NCI-H446 (cell line): ENCODE measurements at regions not wholly inside any gene's neighbourhood (a gene's known extent, or its start where the extent isn't known, plus 50 kb on each side); places are given as distances from the start of the nearest gene placed in this dataset.
A peak's percentile ranks its signal among the peaks of the same experiment; 100 is the strongest.
"Not testable (repeated sequence)": the region's sequence is repeated elsewhere in the genome, so short reads cannot be mapped to it uniquely, and the experiment has no call there.

Experiments used
- DNase-seq, 2 experiments: peaks; one replicate each; lab custom pipeline; 2025; lab: John Stamatoyannopoulos, UW

DNA sequence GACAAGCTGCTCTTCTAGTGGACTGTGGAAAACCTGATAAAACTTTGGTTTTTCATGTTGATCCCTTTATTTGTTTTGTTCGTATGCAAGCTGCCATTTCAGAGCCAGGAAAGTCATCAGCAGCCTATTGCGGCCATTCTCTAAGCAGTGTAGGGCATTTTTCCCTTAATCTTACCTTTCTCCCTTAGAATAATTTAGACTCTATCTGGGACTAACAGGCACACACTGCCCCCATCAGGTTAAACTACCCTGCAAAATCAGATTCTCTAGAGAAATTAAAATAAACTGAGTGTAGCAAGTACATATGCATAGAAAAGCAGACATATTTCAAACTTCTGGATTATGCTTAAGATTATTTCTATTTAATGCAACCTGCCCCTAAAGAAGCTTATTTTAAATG lies 347.5 kb downstream of the METTL4 start:
- DNase-seq = peak; percentile 3 to 6

- DNase-seq = no peak
Measured at GRCh38 chr18:2236232-2236631, 335.1 kb downstream of the METTL4 start.

- no peak for DNase-seq
Measured at GRCh38 chr18:2237706-2238105, 333.6 kb downstream of the METTL4 start.

GRCh38 chr18:2240311-2240705 lies 331.0 kb downstream of the METTL4 start:
- no peak for DNase-seq

GRCh38 chr18:2244641-2245040 lies 326.7 kb downstream of the METTL4 start:
- no peak for DNase-seq

DNA sequence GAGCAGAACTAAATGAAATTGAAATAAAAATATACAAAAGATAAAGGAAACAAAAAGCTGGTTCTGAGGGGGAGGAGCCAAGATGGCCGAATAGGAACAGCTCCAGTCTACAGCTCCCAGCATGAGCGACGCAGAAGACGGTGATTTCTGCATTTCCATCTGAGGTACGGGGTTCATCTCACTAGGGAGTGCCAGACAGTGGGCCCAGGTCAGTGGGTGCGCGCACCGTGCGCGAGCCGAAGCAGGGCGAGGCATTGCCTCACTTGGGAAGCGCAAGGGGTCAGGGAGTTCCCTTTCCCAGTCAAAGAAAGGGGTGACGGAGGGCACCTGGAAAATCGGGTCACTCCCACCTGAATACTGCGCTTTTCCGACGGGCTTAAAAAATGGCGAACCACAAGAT lies 324.2 kb downstream of the METTL4 start:
- DNase-seq = not testable (repeated sequence)

DNA sequence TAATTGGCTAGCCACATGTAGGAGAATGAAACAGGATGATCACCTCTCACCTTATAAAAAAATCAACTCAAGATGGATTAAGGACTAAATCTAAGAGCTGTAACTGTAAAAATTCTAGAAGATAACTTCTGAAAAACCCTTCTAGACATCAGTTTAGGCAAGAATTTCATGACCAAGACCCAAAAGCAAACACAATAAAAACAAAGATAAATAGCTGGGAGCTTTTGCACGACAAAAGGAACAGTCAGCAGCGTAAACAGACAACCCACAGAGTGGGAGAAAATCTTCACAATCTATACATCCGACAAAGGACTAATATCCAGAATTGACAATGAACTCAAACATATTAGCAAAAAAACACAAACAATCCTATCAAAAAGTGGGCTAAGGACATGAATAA lies 316.3 kb downstream of the METTL4 start:
- no peak for DNase-seq

- DNase-seq = no peak
Measured at GRCh38 chr18:2256577-2256976, 314.7 kb downstream of the METTL4 start.

- no peak for DNase-seq
Measured at GRCh38 chr18:2258954-2259353, 312.4 kb downstream of the METTL4 start.

- no peak for DNase-seq
Measured at GRCh38 chr18:2263303-2263890, 307.9 kb downstream of the METTL4 start.

DNA sequence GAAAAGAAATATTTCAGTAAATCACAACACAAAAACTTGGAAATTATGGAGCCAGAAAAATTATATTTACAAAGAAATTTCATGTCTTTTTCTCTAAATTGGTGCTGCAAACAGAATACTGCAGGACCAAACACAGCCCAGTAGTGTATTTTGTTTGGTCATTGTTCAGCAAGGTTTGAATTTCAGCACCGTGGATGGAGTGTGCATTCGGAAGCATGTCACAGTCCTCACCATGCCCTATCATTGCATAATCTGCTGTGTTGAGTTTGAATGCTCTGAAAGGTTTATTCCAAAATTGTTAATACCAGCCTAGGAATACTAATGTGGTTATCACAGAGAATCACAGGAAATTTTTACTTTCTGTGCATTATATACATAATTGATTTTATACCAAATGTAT lies 296.7 kb downstream of the METTL4 start:
- DNase-seq = no peak

GRCh38 chr18:2281086-2281485 lies 290.2 kb downstream of the METTL4 start:
- no peak for DNase-seq

DNA sequence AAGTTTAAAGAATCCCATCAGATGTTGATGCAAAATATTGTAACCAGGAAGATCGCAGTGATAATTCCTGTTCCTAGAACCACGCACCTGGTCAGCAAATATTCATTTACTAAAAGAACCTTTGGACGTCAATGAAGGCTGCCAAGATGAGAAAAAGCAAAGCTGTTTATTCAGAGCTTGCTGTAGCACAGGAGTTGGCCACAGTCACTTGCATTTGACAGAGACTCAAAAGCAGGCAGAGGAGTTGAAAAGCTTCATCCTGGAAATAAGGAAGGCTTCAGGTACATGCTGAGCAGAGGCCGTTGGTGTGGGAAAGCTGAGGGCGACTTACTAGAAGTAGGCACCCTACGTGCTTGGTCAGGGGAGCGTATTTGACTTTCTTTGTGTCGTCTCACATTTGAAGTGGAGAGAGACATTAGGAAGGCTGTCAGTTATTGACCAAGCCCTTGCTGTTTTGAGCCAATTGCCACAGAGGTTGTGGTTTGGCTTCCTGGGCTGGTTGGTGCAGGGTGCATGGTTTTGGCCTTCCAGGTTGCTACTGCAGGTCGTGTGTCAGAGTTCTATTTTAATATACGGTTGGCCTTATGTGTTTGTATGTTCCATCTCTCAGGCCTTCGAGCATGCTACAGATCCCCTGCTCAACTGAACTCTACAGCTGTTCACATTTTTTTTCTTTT lies 289.6 kb downstream of the METTL4 start:
- DNase-seq = no peak

DNA sequence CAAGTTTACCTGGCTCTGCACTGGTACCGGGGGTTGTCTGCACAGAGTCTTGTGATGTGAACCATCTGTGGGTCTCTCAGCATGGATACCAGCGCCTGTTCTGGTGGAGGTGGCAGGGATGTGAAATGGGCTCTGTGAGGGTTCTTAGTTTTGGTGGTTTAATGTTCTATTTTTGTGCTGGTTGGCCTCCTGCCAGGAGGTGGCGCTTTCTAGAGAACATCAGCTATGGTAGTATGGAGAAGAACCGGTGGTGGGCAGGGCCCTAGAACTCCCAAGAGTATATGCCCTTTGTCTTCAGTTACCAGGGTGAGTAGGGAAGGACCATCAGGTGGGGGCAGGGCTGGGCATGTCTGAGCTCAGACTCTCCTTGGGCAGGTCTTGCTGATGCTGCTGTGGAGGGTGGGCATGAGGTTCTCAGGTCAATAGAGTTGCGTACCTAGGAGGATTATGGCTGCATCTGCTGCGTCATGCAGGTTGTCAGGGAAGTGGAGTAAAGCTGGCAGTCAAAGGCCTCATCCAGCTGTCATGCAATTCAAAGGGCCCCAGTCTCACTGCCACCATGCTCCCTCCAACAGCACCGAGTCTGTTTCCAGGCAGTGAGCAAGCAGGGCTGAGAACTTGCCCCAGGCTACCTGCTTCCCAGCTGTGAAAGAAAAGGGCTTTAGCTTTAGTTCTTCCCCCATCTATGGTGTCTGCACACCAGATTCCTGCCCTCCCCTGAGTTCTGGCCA lies 278.0 kb downstream of the METTL4 start:
- DNase-seq = no peak

- DNase-seq = no peak
Measured at GRCh38 chr18:2301316-2301715, 270.0 kb downstream of the METTL4 start.

GRCh38 chr18:2302012-2302411 lies 269.3 kb downstream of the METTL4 start:
- DNase-seq = no peak

GRCh38 chr18:2302628-2303516 lies 268.4 kb downstream of the METTL4 start:
- DNase-seq = no peak

DNA sequence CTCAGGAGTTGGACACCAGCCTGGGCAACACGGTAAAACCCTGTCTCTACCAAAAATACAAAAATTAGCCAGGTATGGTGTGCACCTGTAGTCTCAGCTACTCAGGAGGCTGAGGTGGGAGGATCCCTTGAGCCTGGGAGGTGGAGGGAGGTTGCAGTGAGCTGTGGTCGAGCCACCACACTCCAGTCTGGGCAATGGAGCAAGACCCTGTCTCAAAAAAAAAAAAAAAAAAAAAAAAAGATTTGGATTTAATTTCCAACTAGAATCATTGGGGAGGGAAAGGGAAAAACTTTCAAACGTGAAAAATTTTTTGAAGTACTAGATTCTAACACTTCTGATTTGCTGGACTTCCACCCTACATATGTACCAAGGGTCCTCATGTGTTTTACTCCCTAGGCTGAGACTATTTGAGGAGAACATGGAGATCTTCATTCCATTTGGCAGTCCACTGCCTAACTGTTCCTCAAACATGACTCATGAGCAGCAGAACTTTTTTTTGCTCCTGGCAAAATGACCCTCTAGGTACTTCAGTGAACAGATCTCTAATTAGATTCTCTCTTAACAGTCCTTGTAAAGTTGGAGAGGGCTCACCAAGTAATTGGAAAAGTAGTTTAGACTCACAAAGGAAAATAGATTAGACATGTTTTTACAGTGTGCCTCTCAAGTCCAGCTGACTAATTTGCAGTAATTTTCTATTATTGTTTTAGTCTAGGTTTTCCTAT lies 267.6 kb downstream of the METTL4 start:
- no peak for DNase-seq

GRCh38 chr18:2304378-2305175 lies 266.7 kb downstream of the METTL4 start:
- DNase-seq = no peak

- DNase-seq = no peak
Measured at GRCh38 chr18:2306606-2307005, 264.7 kb downstream of the METTL4 start.

DNA sequence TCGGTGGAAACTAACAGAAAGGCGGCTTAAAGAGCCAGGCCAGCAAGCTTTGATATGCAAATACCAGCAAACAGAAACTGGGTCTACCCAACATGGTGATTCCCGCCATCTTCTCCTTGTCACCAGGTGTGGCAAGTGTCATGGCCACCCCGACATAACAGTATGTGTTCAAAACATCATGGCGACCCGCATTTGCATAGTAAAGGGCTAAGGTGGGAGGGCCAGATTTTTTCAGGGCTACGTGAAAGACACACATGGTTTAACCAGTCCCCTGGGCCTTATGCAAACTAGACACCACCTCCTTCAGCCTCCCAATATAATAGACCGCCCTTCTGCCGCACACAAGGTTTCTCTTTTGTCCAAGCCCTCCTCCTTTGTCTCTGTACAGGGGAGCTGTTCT lies 260.4 kb downstream of the METTL4 start:
- no peak for DNase-seq
